ENCODE measurements at regions not wholly inside any gene's neighbourhood (a gene's known extent, or its start where the extent isn't known, plus 50 kb on each side); places are given as distances from the start of the nearest gene placed in this dataset.

- intact Hi-C loops (cut with DNase I; ENCODE audit: low total_unique reads), result no loop called here
- Histone ChIP-seq H3K27ac (no peak overlapping the region), H3K9me3 (peaks cover 0 to 9% (median 0%) of the 10 kb centered on the region in 8 donors), H3K36me3 (no peaks in the 10 kb centered on the region), H3K4me3 (no peak overlapping the region), H3K27me3 (replicated peaks in 1 of 7) (no peaks in the 10 kb centered on the region), H3K4me1 (no peaks in the 10 kb centered on the region)
- TF ChIP-seq POLR2AphosphoS5 (IDR thresholded peaks at IDR 0.05) (no peak), POLR2A (IDR thresholded peaks at IDR 0.05) (no peak)
- TF ChIP-seq, protein P1, sequence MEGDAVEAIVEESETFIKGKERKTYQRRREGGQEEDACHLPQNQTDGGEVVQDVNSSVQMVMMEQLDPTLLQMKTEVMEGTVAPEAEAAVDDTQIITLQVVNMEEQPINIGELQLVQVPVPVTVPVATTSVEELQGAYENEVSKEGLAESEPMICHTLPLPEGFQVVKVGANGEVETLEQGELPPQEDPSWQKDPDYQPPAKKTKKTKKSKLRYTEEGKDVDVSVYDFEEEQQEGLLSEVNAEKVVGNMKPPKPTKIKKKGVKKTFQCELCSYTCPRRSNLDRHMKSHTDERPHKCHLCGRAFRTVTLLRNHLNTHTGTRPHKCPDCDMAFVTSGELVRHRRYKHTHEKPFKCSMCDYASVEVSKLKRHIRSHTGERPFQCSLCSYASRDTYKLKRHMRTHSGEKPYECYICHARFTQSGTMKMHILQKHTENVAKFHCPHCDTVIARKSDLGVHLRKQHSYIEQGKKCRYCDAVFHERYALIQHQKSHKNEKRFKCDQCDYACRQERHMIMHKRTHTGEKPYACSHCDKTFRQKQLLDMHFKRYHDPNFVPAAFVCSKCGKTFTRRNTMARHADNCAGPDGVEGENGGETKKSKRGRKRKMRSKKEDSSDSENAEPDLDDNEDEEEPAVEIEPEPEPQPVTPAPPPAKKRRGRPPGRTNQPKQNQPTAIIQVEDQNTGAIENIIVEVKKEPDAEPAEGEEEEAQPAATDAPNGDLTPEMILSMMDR (IDR thresholded peaks at IDR 0.05 in 8 of 11, conservative IDR thresholded peaks at IDR 0.05 in 3 of 11), result no peak
- DNase-seq, result no peak
- WGBS, 5 donors, result 75 to 87% (median 85%) methylated on average over 4 of the region's 4 CpGs
Measured at GRCh38 chr22:48116871-48117270, 1354.4 kb downstream of the TBC1D22A start.

GRCh38 chr22:48112687-48113521, 1350.5 kb downstream of the TBC1D22A start:
- H3K27ac ChIP-seq, result no peak overlapping the region
- no peak overlapping the region for H3K4me3 ChIP-seq
- WGBS, 5 donors, result 58 to 81% (median 66%) methylated on average over 8 of the region's 8 CpGs
- no peaks in the 10 kb centered on the region for H3K4me1 ChIP-seq
- no peak for TF ChIP-seq POLR2A (IDR thresholded peaks at IDR 0.05)
- TF ChIP-seq POLR2AphosphoS5 (IDR thresholded peaks at IDR 0.05), result no peak
- TF ChIP-seq, protein P1 (IDR thresholded peaks at IDR 0.05 in 8 of 11, conservative IDR thresholded peaks at IDR 0.05 in 3 of 11), result no peak
- H3K36me3 ChIP-seq, result no peaks in the 10 kb centered on the region
- no peak for DNase-seq
- intact Hi-C loops (cut with DNase I; ENCODE audit: low total_unique reads), result no loop called here
- H3K9me3 ChIP-seq, result peaks cover 0 to 24% (median 14%) of the 10 kb centered on the region in 8 donors
- no peaks in the 10 kb centered on the region for H3K27me3 ChIP-seq (replicated peaks in 1 of 7)

- Histone ChIP-seq H3K4me3 (no peak overlapping the region), H3K27me3 (replicated peaks in 1 of 7) (peaks cover 0 to 28% (median 0%) of the 10 kb centered on the region in 7 donors), H3K27ac (no peak overlapping the region), H3K36me3 (no peaks in the 10 kb centered on the region), H3K9me3 (peaks cover 0 to 18% (median 15%) of the 10 kb centered on the region in 8 donors), H3K4me1 (no peaks in the 10 kb centered on the region)
- intact Hi-C loops (cut with DNase I; ENCODE audit: low total_unique reads), result no loop called here
- 87 to 96% (median 94%) methylated on average over 6 of the region's 6 CpGs for WGBS, 5 donors
- no peak for DNase-seq
- TF ChIP-seq POLR2A (IDR thresholded peaks at IDR 0.05) (no peak), POLR2AphosphoS5 (IDR thresholded peaks at IDR 0.05) (no peak)
- TF ChIP-seq, protein P1 (IDR thresholded peaks at IDR 0.05 in 8 of 11, conservative IDR thresholded peaks at IDR 0.05 in 3 of 11), result no peak
Measured at GRCh38 chr22:48106715-48107259, 1344.3 kb downstream of the TBC1D22A start.

GRCh38 chr22:48106215-48106614, 1343.8 kb downstream of the TBC1D22A start:
- no peak for DNase-seq
- 84 to 94% (median 88%) methylated on average over 9 to 11 of the region's 11 CpGs for WGBS, 5 donors
- Histone ChIP-seq H3K27me3 (replicated peaks in 1 of 7) (peaks cover 0 to 30% (median 0%) of the 10 kb centered on the region in 7 donors), H3K4me1 (peaks cover 0 to under 1% (median 0%) of the 10 kb centered on the region in 6 donors), H3K4me3 (no peak overlapping the region), H3K9me3 (peaks cover 0 to 18% (median 15%) of the 10 kb centered on the region in 8 donors), H3K36me3 (no peaks in the 10 kb centered on the region), H3K27ac (no peak overlapping the region)
- TF ChIP-seq POLR2AphosphoS5 (IDR thresholded peaks at IDR 0.05) (no peak), POLR2A (IDR thresholded peaks at IDR 0.05) (no peak)
- TF ChIP-seq, protein P1 (IDR thresholded peaks at IDR 0.05 in 8 of 11, conservative IDR thresholded peaks at IDR 0.05 in 3 of 11), result no peak
- intact Hi-C loops (cut with DNase I; ENCODE audit: low total_unique reads), result no loop called here

All from spleen (tissue), 11 donors.